ENCODE measurements at regions not wholly inside any gene's neighbourhood (a gene's known extent, or its start where the extent isn't known, plus 50 kb on each side); places are given as distances from the start of the nearest gene placed in this dataset.
"Not testable (repeated sequence)": the region's sequence is repeated elsewhere in the genome, so short reads cannot be mapped to it uniquely, and the experiment has no call there.

GRCh38 chr12:20089077-20089476 is 279.3 kb upstream of the PDE3A start:
- Mint-ChIP-seq H3K9me3 (peaks cover 3 to 8% (median 6%) of the 10 kb centered on the region in 7 donors), H3K27me3 (ENCODE audit: low read depth in 3 of 3) (no peaks in the 10 kb centered on the region), H3K4me3 (no peak overlapping the region), H3K36me3 (no peaks in the 10 kb centered on the region), H3K27ac (no peak overlapping the region), H3K4me1 (no peaks in the 10 kb centered on the region)
- H2AFZ ChIP-seq (ENCODE audit: insufficient read depth, low read depth, low read length, poor library complexity, severe bottlenecking) = no peak overlapping the region
- H3K79me2 ChIP-seq (ENCODE audit: insufficient read depth, low read length) = no peaks in the 10 kb centered on the region
- TF ChIP-seq, protein P1, sequence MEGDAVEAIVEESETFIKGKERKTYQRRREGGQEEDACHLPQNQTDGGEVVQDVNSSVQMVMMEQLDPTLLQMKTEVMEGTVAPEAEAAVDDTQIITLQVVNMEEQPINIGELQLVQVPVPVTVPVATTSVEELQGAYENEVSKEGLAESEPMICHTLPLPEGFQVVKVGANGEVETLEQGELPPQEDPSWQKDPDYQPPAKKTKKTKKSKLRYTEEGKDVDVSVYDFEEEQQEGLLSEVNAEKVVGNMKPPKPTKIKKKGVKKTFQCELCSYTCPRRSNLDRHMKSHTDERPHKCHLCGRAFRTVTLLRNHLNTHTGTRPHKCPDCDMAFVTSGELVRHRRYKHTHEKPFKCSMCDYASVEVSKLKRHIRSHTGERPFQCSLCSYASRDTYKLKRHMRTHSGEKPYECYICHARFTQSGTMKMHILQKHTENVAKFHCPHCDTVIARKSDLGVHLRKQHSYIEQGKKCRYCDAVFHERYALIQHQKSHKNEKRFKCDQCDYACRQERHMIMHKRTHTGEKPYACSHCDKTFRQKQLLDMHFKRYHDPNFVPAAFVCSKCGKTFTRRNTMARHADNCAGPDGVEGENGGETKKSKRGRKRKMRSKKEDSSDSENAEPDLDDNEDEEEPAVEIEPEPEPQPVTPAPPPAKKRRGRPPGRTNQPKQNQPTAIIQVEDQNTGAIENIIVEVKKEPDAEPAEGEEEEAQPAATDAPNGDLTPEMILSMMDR (IDR thresholded peaks at IDR 0.05) = no peak
- no peaks in the 10 kb centered on the region for H3K36me3 ChIP-seq (replicated peaks in 1 of 2; ENCODE audit: control insufficient read depth in 1 of 2, insufficient read depth in 2 of 2, low read length in 2 of 2)
- no peak overlapping the region for H3K4me3 ChIP-seq (replicated peaks in 1 of 3; ENCODE audit: low read depth in 2 of 3, low read length in 3 of 3)
- H3K9ac ChIP-seq (ENCODE audit: insufficient read depth, low read length, poor library complexity, severe bottlenecking) = no peak overlapping the region
- no peak overlapping the region for H3K27ac ChIP-seq (ENCODE audit: low read depth in 1 of 2, low read length in 2 of 2)
- 100% methylated on average over 3 of the region's 6 CpGs for WGBS (ENCODE audit: insufficient coverage)
- H3K4me1 ChIP-seq (ENCODE audit: control insufficient read depth in 1 of 2, insufficient read depth in 2 of 2, low read length in 2 of 2) = no peaks in the 10 kb centered on the region
- no peaks in the 10 kb centered on the region for H3K27me3 ChIP-seq (ENCODE audit: control insufficient read depth in 2 of 2, insufficient read depth in 2 of 2, low read length in 2 of 2)
- peaks cover 0 to 14% of the 10 kb centered on the region in 2 donors for H3K9me3 ChIP-seq (replicated peaks in 1 of 2; ENCODE audit: control insufficient read depth in 1 of 2, insufficient read depth in 1 of 2, low read length in 2 of 2)
- intact Hi-C loops (cut with micrococcal nuclease) = no loop called here
- DNase-seq = no peak
- no peaks in the 10 kb centered on the region for H4K20me1 ChIP-seq (ENCODE audit: insufficient read depth, low read length)
- H3K4me2 ChIP-seq (replicated peaks; ENCODE audit: extremely low read depth, low read length, poor library complexity, severe bottlenecking) = no peak overlapping the region

GRCh38 chr12:20093190-20093810 is 275.0 kb upstream of the PDE3A start:
- H3K27me3 ChIP-seq (ENCODE audit: control insufficient read depth in 2 of 2, insufficient read depth in 2 of 2, low read length in 2 of 2); H3K4me3 ChIP-seq (replicated peaks in 1 of 3; ENCODE audit: low read depth in 2 of 3, low read length in 3 of 3); H3K36me3 Mint-ChIP-seq; H3K27me3 Mint-ChIP-seq (ENCODE audit: low read depth in 3 of 3); H3K79me2 ChIP-seq (ENCODE audit: insufficient read depth, low read length); H3K9ac ChIP-seq (ENCODE audit: insufficient read depth, low read length, poor library complexity, severe bottlenecking); H2AFZ ChIP-seq (ENCODE audit: insufficient read depth, low read depth, low read length, poor library complexity, severe bottlenecking); H3K27ac ChIP-seq (ENCODE audit: low read depth in 1 of 2, low read length in 2 of 2); DNase-seq; intact Hi-C loops (cut with micrococcal nuclease); H3K36me3 ChIP-seq (replicated peaks in 1 of 2; ENCODE audit: control insufficient read depth in 1 of 2, insufficient read depth in 2 of 2, low read length in 2 of 2); H3K27ac Mint-ChIP-seq; H3K4me1 Mint-ChIP-seq; H3K4me3 Mint-ChIP-seq; H3K4me2 ChIP-seq (replicated peaks; ENCODE audit: extremely low read depth, low read length, poor library complexity, severe bottlenecking); H3K4me1 ChIP-seq (ENCODE audit: control insufficient read depth in 1 of 2, insufficient read depth in 2 of 2, low read length in 2 of 2); H4K20me1 ChIP-seq (ENCODE audit: insufficient read depth, low read length): not testable (repeated sequence)
- peaks cover 0 to 11% (median 2%) of the 10 kb centered on the region in 7 donors for H3K9me3 Mint-ChIP-seq
- H3K9me3 ChIP-seq (replicated peaks in 1 of 2; ENCODE audit: control insufficient read depth in 1 of 2, insufficient read depth in 1 of 2, low read length in 2 of 2) = peaks cover 0 to 14% of the 10 kb centered on the region in 2 donors
- WGBS (ENCODE audit: insufficient coverage) = 97% methylated on average over 23 of the region's 32 CpGs
